ENCODE measurements at regions not wholly inside any gene's neighbourhood (a gene's known extent, or its start where the extent isn't known, plus 50 kb on each side); places are given as distances from the start of the nearest gene placed in this dataset.

DNA sequence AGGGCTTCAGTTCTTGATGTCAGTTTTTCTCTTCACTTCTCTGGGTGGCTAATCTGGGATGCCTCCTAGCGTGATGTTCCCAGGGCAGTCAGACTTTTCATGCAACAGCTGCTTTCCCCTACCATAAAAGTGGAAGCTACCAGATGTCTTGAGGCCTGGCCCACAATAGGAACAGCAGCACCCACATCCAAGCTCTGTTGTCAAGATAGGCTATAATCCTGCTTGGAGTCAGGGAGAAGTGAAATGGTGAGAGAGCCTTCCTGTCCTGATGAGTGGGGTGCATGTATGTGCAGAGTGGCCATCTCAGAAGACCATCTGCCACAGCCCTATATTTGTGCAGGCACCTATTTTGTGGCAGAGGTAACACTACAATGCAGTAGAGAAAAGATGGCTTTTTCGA lies 108.0 kb downstream of the HTR5A start:
- intact Hi-C loops (cut with micrococcal nuclease) = no loop called here

DNA sequence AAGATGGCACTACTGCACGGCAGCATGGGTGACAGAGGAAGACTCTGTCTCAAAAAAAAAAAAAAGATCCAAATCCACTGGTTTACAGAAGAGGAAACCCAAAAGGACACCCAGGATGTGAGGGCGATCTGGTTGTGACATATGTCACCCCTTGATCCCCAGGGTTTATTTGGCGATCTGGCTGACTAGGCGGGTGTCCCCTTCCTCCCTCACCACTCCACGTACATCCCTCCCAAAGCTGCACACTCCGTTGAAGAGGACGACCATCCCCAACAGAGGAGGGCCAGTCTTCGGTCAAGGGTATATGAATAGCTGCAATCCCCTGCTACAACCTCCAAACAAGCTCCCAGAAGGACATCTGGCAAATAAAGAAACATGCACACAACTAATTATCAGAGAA lies 111.6 kb downstream of the HTR5A start:
- intact Hi-C loops (cut with micrococcal nuclease) = no loop called here

DNA sequence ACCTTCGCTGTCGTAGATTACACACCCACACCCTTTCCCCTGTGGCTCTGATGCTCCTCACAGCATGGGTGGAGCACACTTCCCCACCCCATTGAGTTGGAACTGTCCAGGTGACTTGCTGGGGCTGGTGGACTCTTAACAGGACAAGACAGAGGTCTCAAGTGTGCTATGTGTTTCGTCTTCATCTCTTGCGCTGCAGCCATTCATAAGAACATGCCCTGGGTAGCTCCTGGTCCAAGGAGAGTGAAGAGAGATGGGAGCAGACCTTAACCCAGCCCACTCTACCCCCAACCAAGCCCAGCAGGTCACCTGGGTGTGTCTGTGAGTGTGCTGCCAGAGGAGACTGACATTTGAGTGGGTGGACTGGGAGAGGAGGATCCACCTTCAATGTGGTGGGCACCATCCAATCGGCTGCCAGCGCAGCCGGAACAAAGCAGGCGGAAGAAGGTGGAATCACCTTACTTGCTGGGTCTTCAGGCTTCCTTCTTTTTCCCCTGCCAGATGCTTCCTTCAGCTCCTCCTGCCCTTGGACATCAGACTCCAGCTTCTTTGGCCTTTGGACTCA lies 112.4 kb downstream of the HTR5A start:
- intact Hi-C loops (cut with micrococcal nuclease) = no loop called here

DNA sequence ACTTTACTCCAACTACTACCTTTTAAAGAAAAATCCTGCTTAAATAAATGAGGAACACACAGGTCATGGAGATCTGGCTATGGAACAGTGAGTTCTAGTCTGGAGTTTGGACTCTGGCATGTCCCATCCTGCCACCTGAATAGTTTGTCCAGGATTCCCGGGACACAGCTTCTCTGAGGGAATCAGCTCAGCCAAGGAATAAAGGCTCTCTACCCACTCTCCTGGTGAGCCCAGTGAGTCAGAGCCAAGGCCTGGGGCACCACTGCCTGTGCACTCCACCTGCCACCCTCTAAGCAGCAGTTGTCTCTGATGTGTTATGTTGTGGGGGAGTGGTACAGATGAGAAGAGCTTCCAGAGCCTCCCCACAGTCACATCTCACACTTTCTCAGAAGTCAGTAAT lies 113.5 kb downstream of the HTR5A start:
- intact Hi-C loops (cut with micrococcal nuclease) = no loop called here

DNA sequence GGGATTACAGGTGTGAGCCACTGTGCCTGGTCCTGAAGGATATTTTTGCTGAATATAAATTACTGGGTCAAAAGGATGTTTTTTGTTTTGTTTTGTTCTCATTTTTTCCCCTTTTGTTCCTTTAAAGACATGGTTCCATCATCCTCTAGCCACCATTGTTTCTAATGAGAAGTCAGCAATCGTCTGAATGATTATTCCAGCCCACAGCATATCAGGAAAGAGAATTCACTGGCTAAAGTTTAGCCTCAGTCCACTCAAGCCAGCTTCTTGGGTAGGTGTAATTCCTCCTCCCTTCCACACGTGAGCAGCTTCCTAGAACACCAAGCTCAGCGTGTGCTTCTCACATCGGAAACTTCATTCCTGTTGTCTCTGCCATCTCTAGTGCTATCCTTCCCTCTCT lies 112.8 kb upstream of the INSIG1 start:
- intact Hi-C loops (cut with micrococcal nuclease) = no loop called here

DNA sequence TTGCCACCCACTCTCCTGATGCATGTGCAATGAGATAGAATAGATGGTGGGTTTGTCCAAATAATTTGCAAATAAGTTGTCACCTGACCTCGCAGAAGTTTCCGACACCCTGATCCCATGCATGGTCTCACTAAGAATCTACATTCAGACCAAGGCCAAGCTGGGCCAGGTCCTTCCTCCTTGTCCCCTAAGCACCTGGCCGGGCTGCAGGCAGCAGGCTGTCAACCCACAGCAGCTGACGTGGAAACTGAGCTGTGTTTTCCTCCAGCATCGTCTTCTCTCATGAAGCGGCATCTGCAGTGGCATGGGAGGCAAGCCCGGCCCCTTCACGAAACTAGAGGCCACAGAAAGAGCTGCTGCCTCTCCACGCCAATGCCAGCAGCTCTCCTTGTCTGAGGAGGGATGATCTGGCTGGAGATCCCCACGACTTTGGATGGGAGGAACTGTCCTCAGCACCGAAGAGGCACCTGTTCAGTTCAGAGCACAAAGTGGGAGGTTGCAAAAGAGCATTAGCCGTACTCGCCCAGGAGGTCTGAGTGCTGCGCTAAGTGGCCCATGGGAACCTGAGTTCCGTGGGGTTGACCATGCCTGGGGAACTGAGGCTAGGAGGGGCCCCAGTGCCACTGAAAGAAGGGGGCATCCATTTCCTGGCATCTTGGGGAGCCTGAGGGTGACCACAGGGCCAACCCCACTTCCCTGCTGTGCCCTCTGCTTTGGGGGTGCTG lies 110.5 kb upstream of the INSIG1 start:
- intact Hi-C loops (cut with micrococcal nuclease) = no loop called here

DNA sequence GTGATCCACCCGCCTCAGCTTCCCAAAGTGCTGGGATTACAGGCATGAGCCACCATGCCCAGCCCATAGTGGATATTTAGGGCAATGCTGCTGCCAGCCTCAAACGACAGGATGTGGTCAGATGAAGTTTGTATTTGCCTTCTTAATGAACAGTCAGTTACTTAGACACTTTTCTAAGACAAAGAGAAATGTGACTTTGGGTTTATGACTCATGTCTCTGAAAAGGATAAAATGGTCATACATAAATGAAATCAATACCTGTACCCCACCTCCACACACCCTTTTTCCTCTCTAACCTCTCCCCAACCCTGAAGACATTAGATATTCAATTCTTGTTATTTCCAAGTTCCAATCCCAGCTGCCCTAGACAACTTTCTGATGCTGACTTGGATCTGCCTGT lies 109.3 kb upstream of the INSIG1 start:
- intact Hi-C loops (cut with micrococcal nuclease) = no loop called here

DNA sequence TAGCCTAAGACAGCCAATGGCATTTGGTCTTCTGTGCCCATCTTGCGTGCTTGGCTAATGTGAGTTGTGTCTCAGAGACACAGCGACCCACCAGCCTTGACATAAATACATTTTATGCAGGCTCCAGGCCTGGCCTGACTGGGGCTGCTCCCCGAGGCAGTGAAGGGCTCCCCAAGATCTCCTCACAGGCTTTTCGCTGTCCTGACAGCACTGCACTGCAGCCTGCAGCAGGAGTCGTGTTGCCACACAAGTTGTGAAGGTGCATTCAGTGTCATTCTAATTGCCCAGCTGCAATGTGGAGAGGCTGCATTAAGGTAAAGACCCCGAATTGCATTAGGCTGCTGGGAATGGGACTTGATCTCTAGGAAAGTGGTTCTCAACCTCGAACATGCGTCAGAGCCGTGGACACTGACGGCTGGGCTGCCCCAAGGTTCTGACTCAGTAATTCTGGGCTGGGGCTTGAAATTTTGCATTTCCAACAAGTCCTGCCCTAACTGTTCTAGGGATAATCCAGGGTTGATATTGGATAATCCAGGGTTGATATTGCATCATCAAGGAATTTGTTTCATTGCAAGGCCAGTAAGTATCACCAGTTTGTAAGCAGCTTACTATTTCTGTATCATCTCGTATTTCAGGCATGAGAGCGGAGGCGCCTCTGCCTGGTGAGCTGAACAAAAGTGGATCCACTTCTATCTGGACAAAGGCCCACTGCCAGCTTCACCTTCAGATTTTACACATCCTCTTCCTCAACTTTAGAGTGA lies 108.7 kb upstream of the INSIG1 start:
- intact Hi-C loops (cut with micrococcal nuclease) = no loop called here

DNA sequence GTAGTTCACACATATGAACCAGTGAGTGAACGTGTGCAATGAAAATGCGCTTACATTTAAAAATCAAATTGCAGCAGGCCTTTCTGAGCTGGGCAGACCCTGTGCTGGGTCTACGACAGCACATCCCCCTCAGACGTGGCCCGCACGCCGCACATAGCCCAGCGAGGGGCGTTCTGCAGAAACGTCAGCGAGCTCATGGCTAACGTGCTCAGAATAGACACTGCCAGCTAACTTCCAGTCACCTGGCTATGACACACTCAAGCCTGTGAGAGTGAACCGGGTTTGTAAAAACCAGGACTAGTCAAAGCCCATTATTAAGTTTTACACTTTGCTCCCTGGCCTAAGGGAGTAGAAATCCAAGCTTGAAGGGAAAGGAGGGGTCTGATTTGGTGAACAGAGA lies 108.1 kb upstream of the INSIG1 start:
- intact Hi-C loops (cut with micrococcal nuclease) = no loop called here

DNA sequence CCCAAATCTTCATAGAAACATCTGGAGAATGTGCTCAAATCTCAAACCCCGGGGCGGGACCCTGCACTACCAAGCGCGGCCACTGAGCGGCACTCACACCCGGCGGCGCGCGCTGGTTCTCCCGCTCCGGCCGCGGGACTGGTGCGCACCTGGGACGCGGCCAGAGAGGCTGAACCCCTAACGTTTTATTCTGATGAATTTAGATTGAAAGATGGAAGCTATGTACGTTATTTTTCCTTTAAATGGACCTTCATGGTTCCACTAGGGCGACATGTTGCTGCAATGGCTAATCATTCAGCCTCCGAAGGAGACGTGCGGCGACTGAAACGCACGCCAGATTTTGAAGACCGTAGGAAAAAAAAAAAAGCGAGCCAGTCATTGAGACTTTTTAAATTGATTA lies 107.0 kb upstream of the INSIG1 start:
- intact Hi-C loops (cut with micrococcal nuclease) = loop anchor here (1.0 kb wide), 5 partner anchors 15 to 262 kb away; no protein-coding TSS in a partner anchor

DNA sequence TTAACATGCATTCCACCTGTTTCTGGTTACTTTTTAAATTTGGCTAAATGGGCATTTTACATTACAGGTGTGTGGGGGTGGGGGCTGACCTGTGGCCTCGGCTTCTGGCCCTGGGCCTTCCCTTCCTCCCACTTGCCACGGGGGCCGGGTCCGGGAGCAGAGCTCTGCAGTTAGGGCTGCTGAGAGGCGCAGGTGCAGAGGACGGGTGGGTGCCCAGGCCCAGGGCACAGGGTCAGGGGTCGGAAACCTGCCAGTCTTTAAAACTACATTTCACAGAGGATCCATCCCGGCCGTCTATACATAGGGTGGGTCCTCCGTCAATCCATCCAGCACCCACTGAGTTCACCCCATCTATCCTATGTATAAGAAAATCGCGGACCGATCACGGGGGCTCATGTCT lies 106.5 kb upstream of the INSIG1 start:
- intact Hi-C loops (cut with micrococcal nuclease) = no loop called here

DNA sequence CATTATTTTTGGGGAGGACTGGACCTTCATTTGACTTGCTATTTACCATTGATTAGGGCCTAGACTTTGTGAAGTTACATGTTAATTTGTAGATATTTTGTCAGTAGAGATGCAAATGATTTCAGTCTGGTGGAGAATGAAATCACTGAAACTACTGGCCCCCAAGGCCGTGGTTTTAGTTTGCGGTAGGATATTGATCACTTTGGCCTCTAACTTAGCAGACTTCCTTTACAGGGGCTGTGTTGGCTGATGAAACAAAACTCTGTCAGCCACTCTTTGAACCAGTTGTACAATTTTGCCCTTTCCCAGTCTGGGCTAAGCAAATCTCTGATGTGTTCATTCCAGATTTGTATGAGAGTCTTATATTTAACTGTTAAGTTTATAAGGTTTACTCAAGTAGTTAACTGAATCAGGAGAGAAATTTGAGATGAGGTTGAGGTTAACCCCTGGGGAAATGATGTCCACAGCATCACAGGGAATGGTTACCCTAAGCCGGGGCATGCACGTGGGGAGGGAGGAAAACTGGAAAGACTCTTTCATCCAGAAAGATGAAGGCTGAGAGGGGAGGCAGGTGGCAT lies 105.7 kb upstream of the INSIG1 start:
- intact Hi-C loops (cut with micrococcal nuclease) = no loop called here

DNA sequence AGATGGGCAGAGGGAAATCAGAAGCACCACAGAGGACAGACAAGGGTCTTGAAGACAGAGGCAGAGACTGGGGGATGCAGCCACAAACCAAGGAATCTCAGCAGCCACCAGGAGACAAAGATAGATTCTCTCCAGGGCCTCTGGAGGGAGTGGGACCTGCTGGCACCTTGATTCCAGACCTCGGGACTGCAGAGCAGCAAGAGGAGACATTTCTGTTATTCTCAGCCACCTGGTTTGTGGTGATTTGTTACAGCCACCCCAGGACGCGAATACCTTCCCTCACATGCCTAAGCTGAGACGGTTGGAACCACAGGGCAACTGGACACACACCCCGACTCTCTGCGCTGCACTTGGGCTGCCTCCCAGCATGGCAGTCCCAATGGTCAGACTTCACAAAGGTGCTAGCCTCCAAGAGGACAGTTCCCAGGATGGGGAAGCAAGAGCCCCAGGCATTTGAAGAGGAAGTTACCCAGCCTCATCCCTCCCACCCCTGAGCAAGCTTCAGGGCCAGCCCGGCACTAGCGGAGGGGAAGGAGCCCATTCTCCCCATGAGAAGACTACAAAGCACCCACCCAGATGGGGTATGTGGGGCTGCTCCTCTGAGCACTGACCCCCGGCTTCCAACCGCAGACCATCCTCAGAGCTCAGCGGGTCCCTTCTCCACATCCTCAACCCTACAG lies 104.6 kb upstream of the INSIG1 start:
- intact Hi-C loops (cut with micrococcal nuclease) = no loop called here

DNA sequence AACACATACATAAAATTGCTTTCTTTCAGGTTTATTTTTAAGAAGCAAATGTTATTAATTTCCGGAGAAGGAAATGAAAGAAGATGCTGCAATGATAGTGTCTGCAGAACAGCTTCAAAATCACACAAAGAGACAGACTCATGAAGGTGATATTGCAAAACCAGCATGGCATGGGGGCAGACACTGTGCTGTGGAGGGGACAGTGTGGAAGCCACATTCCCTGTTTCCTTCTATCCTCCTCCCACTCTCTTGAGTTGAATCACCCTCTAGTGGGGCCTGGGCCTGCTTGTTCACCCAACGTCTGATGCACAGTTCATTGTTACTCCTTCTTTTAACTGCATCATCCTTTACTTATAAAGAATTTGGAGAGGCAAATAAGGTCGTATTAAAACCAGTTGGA lies 104.0 kb upstream of the INSIG1 start:
- intact Hi-C loops (cut with micrococcal nuclease) = no loop called here

DNA sequence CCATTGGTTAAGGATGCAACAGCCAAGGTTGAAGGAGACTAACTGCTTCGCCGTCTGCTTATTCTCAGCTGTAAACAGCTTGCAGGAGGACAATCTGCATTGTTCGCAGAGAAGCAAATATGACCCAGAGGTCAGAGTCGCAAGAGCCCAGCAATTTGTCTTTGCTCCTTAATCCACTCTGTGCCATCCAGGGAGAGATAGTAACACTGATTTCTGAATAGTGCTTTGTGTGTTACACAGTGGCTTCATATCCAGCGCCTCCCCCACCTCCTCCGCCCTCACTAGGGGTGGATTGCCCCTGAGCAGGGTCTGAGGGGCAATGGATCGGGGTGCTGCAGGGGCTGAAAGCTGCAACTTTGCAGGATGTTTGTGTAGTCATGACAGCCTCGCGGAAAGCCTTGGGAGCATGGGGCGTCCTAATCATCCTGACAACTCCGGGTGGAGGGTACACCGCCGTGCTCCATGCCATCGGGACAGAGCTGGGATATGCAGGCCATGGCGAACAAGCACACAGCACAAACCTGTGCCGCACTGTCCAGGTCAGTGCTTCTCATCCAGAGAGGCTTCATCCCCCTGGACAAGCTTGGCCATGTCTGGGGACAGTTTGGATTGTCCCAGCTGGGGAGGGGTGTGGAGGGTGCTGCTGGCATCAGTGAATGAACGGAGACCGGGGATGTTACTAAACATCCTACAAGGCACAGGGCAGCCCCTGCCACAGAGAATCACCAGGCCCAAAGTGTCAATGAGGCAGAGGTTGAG lies 103.1 kb upstream of the INSIG1 start:
- intact Hi-C loops (cut with micrococcal nuclease) = no loop called here

DNA sequence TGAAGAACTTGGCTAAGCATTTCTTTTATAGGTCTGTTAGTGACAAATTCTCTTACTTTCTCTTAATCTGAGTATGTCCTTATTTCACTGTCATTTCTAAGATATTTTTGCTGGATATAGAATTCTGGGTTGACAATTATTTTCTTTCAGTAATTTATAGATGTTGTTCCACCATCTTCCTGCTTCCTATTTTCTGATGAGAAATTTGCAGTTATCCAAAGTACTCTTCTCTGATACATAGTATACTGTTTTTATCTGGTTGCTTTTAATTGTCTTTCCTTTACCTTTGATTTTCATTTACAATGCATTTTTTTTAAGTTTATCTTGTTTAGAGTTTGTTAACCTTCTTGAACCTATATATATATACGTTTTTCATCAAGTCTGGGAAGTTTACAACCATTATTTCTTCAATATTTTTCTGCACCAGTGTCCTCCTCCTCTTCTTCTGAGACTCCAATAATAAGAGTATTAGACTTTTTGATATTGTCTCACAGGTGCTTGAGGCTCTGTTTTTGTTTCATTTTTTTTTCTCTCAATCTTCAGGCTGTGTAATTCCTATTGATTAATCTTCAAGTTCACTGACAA lies 101.6 kb upstream of the INSIG1 start:
- intact Hi-C loops (cut with micrococcal nuclease) = no loop called here

DNA sequence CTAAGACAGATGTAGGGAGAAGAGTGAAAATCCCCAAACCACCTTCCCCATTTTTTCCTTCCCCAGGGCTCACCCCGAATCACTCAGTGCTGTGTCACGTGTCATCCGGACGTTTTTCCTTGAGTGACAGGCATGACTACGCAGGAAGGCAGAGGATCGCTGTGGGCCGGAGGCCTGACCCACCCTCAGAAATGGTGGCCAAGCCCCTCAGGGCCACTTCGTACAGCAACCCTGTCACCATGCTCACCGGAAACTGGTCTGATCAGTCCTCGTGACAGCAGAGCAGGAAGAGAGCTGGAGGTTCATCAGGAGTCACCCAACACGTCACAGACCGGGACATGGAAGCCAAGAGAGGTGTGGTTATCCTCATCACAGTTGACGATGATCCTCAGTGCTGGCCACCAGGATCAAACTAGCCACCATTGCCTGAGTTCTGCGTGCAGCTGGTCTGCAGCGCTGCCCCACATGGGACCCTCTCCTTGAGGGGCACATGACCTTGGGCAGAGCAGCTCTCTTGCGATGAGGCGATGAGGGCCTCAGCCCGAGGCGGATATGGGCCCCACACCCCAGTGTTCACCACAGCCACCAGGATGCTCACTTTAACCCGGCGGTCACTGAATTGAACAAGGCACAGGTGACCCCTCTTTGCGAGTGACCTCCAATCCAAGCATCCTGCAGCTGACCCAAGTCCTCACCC lies 99.3 kb upstream of the INSIG1 start:
- intact Hi-C loops (cut with micrococcal nuclease) = no loop called here

DNA sequence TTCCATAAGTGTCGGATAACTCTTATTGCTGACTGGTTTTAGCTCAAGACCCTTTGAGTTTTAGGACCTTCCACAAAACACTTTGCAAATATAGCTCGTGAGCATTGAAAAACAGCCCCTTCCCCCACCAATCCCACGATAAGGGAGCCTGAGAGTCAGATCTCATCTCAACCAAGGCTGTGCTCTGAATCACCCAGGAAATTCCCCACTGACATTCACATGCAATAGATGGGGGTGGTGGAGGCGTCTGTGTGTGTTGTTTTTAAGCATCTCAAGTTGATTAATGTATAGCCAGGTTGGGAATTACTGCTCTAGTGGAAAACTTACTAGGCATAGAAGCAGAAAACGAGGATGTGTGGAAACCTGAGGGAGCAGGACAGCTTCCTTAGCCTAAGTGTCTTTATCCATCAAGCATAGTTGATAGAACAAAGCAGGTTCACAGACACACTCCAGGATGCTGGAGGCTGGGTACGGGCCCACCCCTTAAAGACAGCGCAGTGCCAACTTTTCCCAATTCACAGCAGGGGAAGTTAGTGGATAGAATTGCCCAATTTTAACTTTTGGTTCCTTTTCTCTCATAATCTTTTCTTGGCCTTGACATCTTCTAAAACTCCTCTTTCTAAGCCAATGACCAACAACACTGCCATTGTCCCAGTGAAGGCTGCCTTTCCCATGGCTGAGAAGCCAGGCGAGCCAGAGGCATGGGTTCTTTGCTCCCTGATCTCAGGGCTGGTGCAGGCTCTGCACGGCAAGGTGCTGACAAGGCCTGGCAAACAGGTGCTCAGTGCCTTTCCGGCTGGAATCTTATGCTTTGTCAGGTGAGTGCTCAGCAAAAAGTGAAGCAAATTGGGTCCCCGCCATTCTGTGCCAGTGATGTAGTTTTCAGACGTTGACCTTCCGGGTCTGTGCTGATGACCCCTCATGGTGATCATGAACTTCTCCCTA lies 98.5 kb upstream of the INSIG1 start:
- intact Hi-C loops (cut with micrococcal nuclease) = no loop called here

Data from T-helper 1 cell treated with Interleukin-12 subunit alpha and Interleukin-12 subunit beta and Interleukin-4 antibody, amounts not matched to agents 30 ng/mL and 1 ng/mL, for 36 hours (primary cell).